ENCODE measurements at regions not wholly inside any gene's neighbourhood (a gene's known extent, or its start where the extent isn't known, plus 50 kb on each side); places are given as distances from the start of the nearest gene placed in this dataset.
"Not testable (repeated sequence)": the region's sequence is repeated elsewhere in the genome, so short reads cannot be mapped to it uniquely, and the experiment has no call there.

GRCh38 chr2:235398321-235398720 is 95.5 kb upstream of the AGAP1 start:
- DNase-seq (ENCODE audit: low read depth in 2 of 2), result no peak

- DNase-seq (ENCODE audit: low read depth in 2 of 2), result no peak
These were observed 93.9 kb upstream of the AGAP1 start for GRCh38 chr2:235399895-235400294.

GRCh38 chr2:235402422-235402821 is 91.4 kb upstream of the AGAP1 start:
- DNase-seq (ENCODE audit: low read depth in 2 of 2), result no peak

GRCh38 chr2:235405612-235406361 is 88.1 kb upstream of the AGAP1 start:
- DNase-seq (ENCODE audit: low read depth in 2 of 2), result no peak

GRCh38 chr2:235406430-235406829 is 87.4 kb upstream of the AGAP1 start:
- DNase-seq (ENCODE audit: low read depth in 2 of 2), result no peak

GRCh38 chr2:235411905-235412485 is 81.8 kb upstream of the AGAP1 start:
- no peak for DNase-seq (ENCODE audit: low read depth in 2 of 2)

- no peak for DNase-seq (ENCODE audit: low read depth in 2 of 2)
These were observed 80.8 kb upstream of the AGAP1 start for GRCh38 chr2:235413064-235413463.

GRCh38 chr2:235414422-235414821 is 79.4 kb upstream of the AGAP1 start:
- DNase-seq (ENCODE audit: low read depth in 2 of 2), result no peak

- DNase-seq (ENCODE audit: low read depth in 2 of 2), result no peak
These were observed 76.9 kb upstream of the AGAP1 start for GRCh38 chr2:235416858-235417499.

- no peak for DNase-seq (ENCODE audit: low read depth in 2 of 2)
These were observed 74.9 kb upstream of the AGAP1 start for GRCh38 chr2:235418918-235419317.

GRCh38 chr2:235419996-235420395 is 73.8 kb upstream of the AGAP1 start:
- DNase-seq (ENCODE audit: low read depth in 2 of 2), result no peak

- no peak for DNase-seq (ENCODE audit: low read depth in 2 of 2)
These were observed 72.2 kb upstream of the AGAP1 start for GRCh38 chr2:235421618-235422017.

- no peak for DNase-seq (ENCODE audit: low read depth in 2 of 2)
These were observed 63.3 kb upstream of the AGAP1 start for GRCh38 chr2:235430366-235431083.

- no peak for DNase-seq (ENCODE audit: low read depth in 2 of 2)
These were observed 60.9 kb upstream of the AGAP1 start for GRCh38 chr2:235432741-235433520.

- no peak for DNase-seq (ENCODE audit: low read depth in 2 of 2)
These were observed 60.0 kb upstream of the AGAP1 start for GRCh38 chr2:235433860-235434259.

- DNase-seq (ENCODE audit: low read depth in 2 of 2), result no peak
These were observed 53.7 kb upstream of the AGAP1 start for GRCh38 chr2:235439959-235440662.

GRCh38 chr2:235443580-235443979 is 50.3 kb upstream of the AGAP1 start:
- DNase-seq (ENCODE audit: low read depth in 2 of 2), result not testable (repeated sequence)

Data from stimulated activated CD4-positive, alpha-beta T cell treated with anti-CD3 and anti-CD28 coated beads, Interleukin-15, amount 100 ng/mL, for 48 hours (primary cell).